ENCODE measurements at regions not wholly inside any gene's neighbourhood (a gene's known extent, or its start where the extent isn't known, plus 50 kb on each side); places are given as distances from the start of the nearest gene placed in this dataset.

- Histone ChIP-seq H3K27me3 (no peaks in the 10 kb centered on the region), H3K27ac (no peak overlapping the region), H3K4me3 (no peak overlapping the region), H3K4me1 (peaks cover 0 to 20% (median 4%) of the 10 kb centered on the region in 12 donors), H3K9me3 (no peaks in the 10 kb centered on the region), H3K36me3 (no peaks in the 10 kb centered on the region)
- DNase-seq, result no peak
- ATAC-seq, result no peak
- 81 to 92% (median 89%) methylated on average over 2 of the region's 2 CpGs for WGBS, 4 donors
- intact Hi-C loops (cut with DNase I), result no loop called here
- TF ChIP-seq POLR2A (IDR thresholded peaks at IDR 0.05), result no peak
- no peak for TF ChIP-seq CTCF (IDR thresholded peaks at IDR 0.05)
Observed at GRCh38 chr3:41040256-41040655, 159.0 kb upstream of the CTNNB1 start.

GRCh38 chr3:41041462-41041861, 157.8 kb upstream of the CTNNB1 start:
- no peaks in the 10 kb centered on the region for H3K9me3 ChIP-seq
- no peak overlapping the region for H3K27ac ChIP-seq
- DNase-seq (no peak), ATAC-seq (peak in 2 of 4 donors; percentile 35 to 40)
- H3K4me3 ChIP-seq, result no peak overlapping the region
- no peaks in the 10 kb centered on the region for H3K27me3 ChIP-seq
- intact Hi-C loops (cut with DNase I), result no loop called here
- no peaks in the 10 kb centered on the region for H3K36me3 ChIP-seq
- 44 to 56% (median 48%) methylated on average over 4 of the region's 4 CpGs for WGBS, 4 donors
- H3K4me1 ChIP-seq, result peaks cover 0 to 14% (median 0%) of the 10 kb centered on the region in 12 donors
- TF ChIP-seq POLR2A (IDR thresholded peaks at IDR 0.05) (no peak), CTCF (IDR thresholded peaks at IDR 0.05) (no peak)

- peak; percentile 58 to 92 (median 80) for ATAC-seq
- TF ChIP-seq POLR2A (IDR thresholded peaks at IDR 0.05), result no peak
- TF ChIP-seq CTCF (IDR thresholded peaks at IDR 0.05), result no peak
- intact Hi-C loops (cut with DNase I), result no loop called here
- DNase-seq, result peak in 3 of 5 donors; percentile 22 to 52 (median 26)
- H3K4me1 ChIP-seq, result peaks cover 0 to 14% (median 0%) of the 10 kb centered on the region in 12 donors
- H3K9me3 ChIP-seq, result peaks cover 0 to 4% (median 0%) of the 10 kb centered on the region in 12 donors
- H3K27ac ChIP-seq, result no peak overlapping the region
- WGBS, 4 donors, result 42 to 62% (median 53%) methylated on average over 1 of the region's 1 CpG
- no peaks in the 10 kb centered on the region for H3K27me3 ChIP-seq
- H3K4me3 ChIP-seq, result no peak overlapping the region
- H3K36me3 ChIP-seq, result no peaks in the 10 kb centered on the region
Observed at GRCh38 chr3:41041899-41042298, 157.4 kb upstream of the CTNNB1 start.

- DNase-seq, result no peak
- Histone ChIP-seq H3K27ac (no peak overlapping the region), H3K9me3 (peaks cover 0 to 18% (median 2%) of the 10 kb centered on the region in 12 donors), H3K4me3 (no peak overlapping the region), H3K27me3 (no peaks in the 10 kb centered on the region), H3K4me1 (peaks cover 0 to 14% (median 0%) of the 10 kb centered on the region in 12 donors), H3K36me3 (no peaks in the 10 kb centered on the region)
- intact Hi-C loops (cut with DNase I), result no loop called here
- 79 to 86% (median 84%) methylated on average over 5 of the region's 5 CpGs for WGBS, 4 donors
- ATAC-seq, result no peak
- no peak for TF ChIP-seq CTCF (IDR thresholded peaks at IDR 0.05)
- TF ChIP-seq POLR2A (IDR thresholded peaks at IDR 0.05), result no peak
Observed at GRCh38 chr3:41044523-41044922, 154.8 kb upstream of the CTNNB1 start.

All from heart left ventricle (tissue), 16 donors.